Mesendoderm (in vitro differentiated cells): ENCODE measurements at regions not wholly inside any gene's neighbourhood (a gene's known extent, or its start where the extent isn't known, plus 50 kb on each side); places are given as distances from the start of the nearest gene placed in this dataset.

Experiments
- DNase-seq: peaks from one replicate; pipeline ENCODE4 v3.0.0; 2013
- H2AK5ac ChIP-seq: 2 replicates; pipeline ENCODE4 v1.6.1; 2013; ENCODE audit warnings: low read length, inconsistent platforms
- H2BK120ac ChIP-seq: 2 replicates; pipeline ENCODE4 v1.6.1; 2013; ENCODE audit warnings: low read depth, mild to moderate bottlenecking, low read length, moderate library complexity, mixed read lengths
- H2BK15ac ChIP-seq: replicated peaks from 2 replicates; pipeline ENCODE4 v1.6.1; 2013; ENCODE audit warnings: low read depth, mild to moderate bottlenecking, moderate library complexity
- H2BK5ac ChIP-seq: 2 replicates; pipeline ENCODE4 v1.6.1; 2013; ENCODE audit warnings: low read length, inconsistent platforms
- H3K18ac ChIP-seq: 2 replicates; pipeline ENCODE4 v1.6.1; 2013; ENCODE audit warnings: mild to moderate bottlenecking, low read length, mixed read lengths
- H3K23ac ChIP-seq: one replicate; pipeline ENCODE4 v1.6.1; 2013; ENCODE audit warnings: low read length
- H3K27ac ChIP-seq: 2 replicates; pipeline ENCODE4 v1.5.1; 2013; ENCODE audit warnings: low read depth, mild to moderate bottlenecking, inconsistent platforms, low read length, moderate library complexity
- H3K27me3 ChIP-seq: 2 replicates; pipeline ENCODE4 v1.6.1; 2013; ENCODE audit warnings: low read length, control low read depth, mild to moderate bottlenecking, inconsistent platforms; ENCODE audit not compliant: insufficient read depth, poor library complexity
- H3K36me3 ChIP-seq: 2 replicates; pipeline ENCODE4 v1.6.1; 2013; ENCODE audit warnings: low read length, inconsistent platforms; ENCODE audit not compliant: control insufficient read depth, insufficient read depth
- H3K4ac ChIP-seq: one replicate; pipeline ENCODE4 v1.6.1; 2013; ENCODE audit warnings: low read depth, mild to moderate bottlenecking, low read length, moderate library complexity
- H3K4me1 ChIP-seq: 2 replicates; pipeline ENCODE4 v1.6.1; 2013; ENCODE audit warnings: low read depth, low read length, inconsistent platforms; ENCODE audit not compliant: control insufficient read depth
- H3K4me2 ChIP-seq: 2 replicates; pipeline ENCODE4 v1.6.1; 2013; ENCODE audit warnings: low read length
- H3K4me3 ChIP-seq: 2 replicates; pipeline ENCODE4 v1.5.1; 2013; ENCODE audit warnings: mild to moderate bottlenecking, low read length
- H3K56ac ChIP-seq: one replicate; pipeline ENCODE4 v1.6.1; 2013; ENCODE audit warnings: low read length
- H3K79me1 ChIP-seq: 2 replicates; pipeline ENCODE4 v1.6.1; 2013; ENCODE audit warnings: low read length, inconsistent platforms
- H3K79me2 ChIP-seq: 2 replicates; pipeline ENCODE4 v1.6.1; 2013; ENCODE audit warnings: mild to moderate bottlenecking, low read length; ENCODE audit not compliant: control insufficient read depth, insufficient read depth
- H3K9ac ChIP-seq: 2 replicates; pipeline ENCODE4 v1.6.1; 2013; ENCODE audit warnings: low read length, inconsistent platforms
- H4K5ac ChIP-seq: one replicate; pipeline ENCODE4 v1.6.1; 2013; ENCODE audit warnings: low read length
- H4K8ac ChIP-seq: one replicate; pipeline ENCODE4 v1.6.1; 2013; ENCODE audit warnings: low read depth, mild to moderate bottlenecking, control low read depth, low read length, moderate library complexity
- WGBS: extraction: QIAGEN DNeasy Blood & Tissue Kit; methylation state at CpG from one replicate; pipeline ENCODE4 v1.1.7; 2013; ENCODE audit warnings: low lambda C conversion rate, missing lambda C conversion rate; ENCODE audit not compliant: insufficient coverage; ENCODE audit errors: extremely low coverage; 5-methylcytosine and 5-hydroxymethylcytosine counted together

DNA sequence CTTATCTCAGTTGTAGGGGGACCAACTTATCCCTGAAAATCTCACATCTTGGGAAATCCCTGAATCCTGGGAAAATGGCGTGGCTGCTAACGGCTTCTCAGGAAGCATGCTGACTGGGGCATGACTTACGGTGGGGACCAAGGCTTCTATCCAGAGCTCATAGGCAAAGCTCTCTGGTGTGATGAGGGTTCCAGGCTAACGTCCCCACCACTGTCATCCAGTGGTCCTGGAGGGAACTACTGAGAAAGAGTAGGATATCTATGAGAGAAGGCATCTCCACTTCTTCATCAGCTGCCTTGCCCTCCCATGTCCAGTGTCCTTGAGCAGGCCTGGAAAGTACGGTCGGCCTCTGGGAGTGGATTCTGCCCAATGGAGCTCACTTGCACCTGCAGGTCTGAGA is 210.4 kb upstream of the B3GAT1 start:
- no peak overlapping the region for H4K5ac ChIP-seq
- H2AK5ac ChIP-seq = no peak overlapping the region
- no CpG with 5 or more reads among the region's 6 CpGs for WGBS
- no peak overlapping the region for H2BK5ac ChIP-seq
- no peaks in the 10 kb centered on the region for H3K4me1 ChIP-seq
- H3K79me2 ChIP-seq = no peaks in the 10 kb centered on the region
- no peak overlapping the region for H3K4me2 ChIP-seq
- H3K27me3 ChIP-seq = no peaks in the 10 kb centered on the region
- no peak overlapping the region for H3K18ac ChIP-seq
- H3K27ac ChIP-seq = no peak overlapping the region
- no peak overlapping the region for H4K8ac ChIP-seq
- H3K9ac ChIP-seq = no peak overlapping the region
- H3K23ac ChIP-seq = no peak overlapping the region
- no peaks in the 10 kb centered on the region for H3K36me3 ChIP-seq
- no peaks in the 10 kb centered on the region for H3K79me1 ChIP-seq
- no peak overlapping the region for H3K4me3 ChIP-seq
- no peak overlapping the region for H2BK15ac ChIP-seq
- no peak overlapping the region for H3K56ac ChIP-seq
- no peak overlapping the region for H3K4ac ChIP-seq
- no peak for DNase-seq
- H2BK120ac ChIP-seq = no peak overlapping the region

DNA sequence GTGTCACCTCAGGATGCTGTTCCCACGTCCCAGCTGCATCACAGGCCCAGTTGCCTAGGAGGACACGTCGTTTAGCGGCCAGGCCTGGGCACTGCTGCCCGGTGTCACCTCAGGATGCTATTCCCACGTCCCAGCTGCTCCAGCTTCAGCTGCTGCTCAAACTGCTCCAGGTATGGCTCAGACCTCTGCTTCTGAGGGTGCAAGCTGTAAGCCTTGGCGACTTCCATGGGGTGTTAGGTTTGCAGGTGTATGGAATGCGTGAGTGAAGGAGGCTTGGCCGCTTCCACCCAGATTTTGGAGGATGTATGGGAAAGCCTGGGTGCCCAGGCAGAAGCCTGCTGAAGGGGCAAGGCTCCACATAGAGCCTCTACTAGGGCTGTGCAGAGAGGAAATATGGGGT is 205.3 kb upstream of the B3GAT1 start:
- Histone ChIP-seq H3K56ac (no peak overlapping the region), H3K4me2 (no peak overlapping the region), H3K27ac (no peak overlapping the region), H3K79me2 (no peaks in the 10 kb centered on the region), H2BK5ac (no peak overlapping the region), H3K4me3 (no peak overlapping the region), H3K27me3 (no peaks in the 10 kb centered on the region), H4K8ac (no peak overlapping the region), H3K79me1 (no peaks in the 10 kb centered on the region), H3K9ac (no peak overlapping the region), H3K36me3 (no peaks in the 10 kb centered on the region), H2BK15ac (no peak overlapping the region), H3K23ac (no peak overlapping the region), H3K18ac (no peak overlapping the region), H3K4ac (no peak overlapping the region), H2AK5ac (no peak overlapping the region), H3K4me1 (no peaks in the 10 kb centered on the region), H4K5ac (no peak overlapping the region), H2BK120ac (no peak overlapping the region)
- no CpG with 5 or more reads among the region's 9 CpGs for WGBS
- no peak for DNase-seq

DNA sequence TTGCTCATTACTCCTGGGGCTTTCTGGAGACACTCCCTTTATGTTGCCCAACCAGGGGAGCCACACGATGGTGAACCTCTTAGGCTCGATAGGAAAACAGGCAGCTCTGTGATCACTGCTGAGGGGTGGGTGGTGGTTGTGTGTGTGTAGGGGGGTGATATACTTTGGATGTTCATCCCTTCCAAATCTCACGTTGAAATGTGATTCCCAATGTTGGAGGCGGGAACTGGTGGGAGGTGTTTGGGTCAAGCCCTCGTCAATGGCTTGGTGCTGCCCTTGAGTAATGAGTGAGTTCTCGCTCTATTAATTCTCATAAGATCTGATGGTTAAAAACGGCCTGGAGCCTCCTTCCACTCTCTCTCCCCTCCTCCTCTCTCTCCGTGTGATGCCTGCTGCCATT is 204.0 kb upstream of the B3GAT1 start:
- no peak overlapping the region for H3K4me2 ChIP-seq
- no peak overlapping the region for H2BK120ac ChIP-seq
- H3K4me1 ChIP-seq = no peaks in the 10 kb centered on the region
- no peaks in the 10 kb centered on the region for H3K36me3 ChIP-seq
- H3K4ac ChIP-seq = no peak overlapping the region
- no peak overlapping the region for H3K4me3 ChIP-seq
- no peak overlapping the region for H2BK15ac ChIP-seq
- no CpG with 5 or more reads among the region's 8 CpGs for WGBS
- H4K5ac ChIP-seq = no peak overlapping the region
- DNase-seq = no peak
- H2AK5ac ChIP-seq = no peak overlapping the region
- no peak overlapping the region for H3K18ac ChIP-seq
- no peaks in the 10 kb centered on the region for H3K79me2 ChIP-seq
- H3K23ac ChIP-seq = no peak overlapping the region
- no peak overlapping the region for H4K8ac ChIP-seq
- no peak overlapping the region for H3K27ac ChIP-seq
- no peak overlapping the region for H3K9ac ChIP-seq
- H2BK5ac ChIP-seq = no peak overlapping the region
- no peak overlapping the region for H3K56ac ChIP-seq
- H3K79me1 ChIP-seq = no peaks in the 10 kb centered on the region
- H3K27me3 ChIP-seq = no peaks in the 10 kb centered on the region

DNA sequence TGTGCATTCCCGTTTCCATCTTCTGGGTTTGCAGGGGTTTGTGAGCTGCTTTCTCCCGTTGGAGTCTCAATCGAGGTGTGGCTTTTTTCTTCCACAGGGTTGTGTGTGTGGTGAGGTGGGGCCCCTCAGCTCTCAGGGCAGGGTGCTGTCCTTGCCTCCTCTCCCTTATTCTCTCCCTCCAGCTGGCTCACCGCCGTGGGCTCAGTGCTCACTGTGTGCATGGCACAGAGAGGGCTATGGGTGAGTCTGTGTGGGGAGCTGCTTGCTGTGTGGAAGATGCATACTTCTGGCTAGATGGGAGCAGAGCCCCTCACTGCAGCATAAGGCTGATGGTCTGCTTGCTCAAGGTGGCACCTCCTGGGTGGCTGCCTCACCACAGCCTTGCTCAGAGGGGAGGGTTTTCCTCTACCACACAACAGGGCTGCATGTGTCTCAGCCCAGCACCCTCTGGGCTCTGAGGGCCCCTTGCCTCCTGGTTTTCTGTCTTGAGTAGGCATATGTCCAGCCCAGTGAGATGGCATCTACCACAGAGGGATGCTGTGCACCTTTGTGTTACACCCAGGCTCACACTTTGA is 203.1 kb upstream of the B3GAT1 start:
- H2AK5ac ChIP-seq = no peak overlapping the region
- no peak overlapping the region for H4K8ac ChIP-seq
- WGBS = no CpG with 5 or more reads among the region's 5 CpGs
- H3K56ac ChIP-seq = no peak overlapping the region
- no peak overlapping the region for H3K9ac ChIP-seq
- H4K5ac ChIP-seq = no peak overlapping the region
- H3K79me2 ChIP-seq = no peaks in the 10 kb centered on the region
- no peaks in the 10 kb centered on the region for H3K79me1 ChIP-seq
- no peaks in the 10 kb centered on the region for H3K4me1 ChIP-seq
- H3K4me3 ChIP-seq = no peak overlapping the region
- H2BK15ac ChIP-seq = no peak overlapping the region
- H3K4ac ChIP-seq = no peak overlapping the region
- no peak overlapping the region for H3K23ac ChIP-seq
- H3K4me2 ChIP-seq = no peak overlapping the region
- H3K36me3 ChIP-seq = no peaks in the 10 kb centered on the region
- no peaks in the 10 kb centered on the region for H3K27me3 ChIP-seq
- H3K18ac ChIP-seq = no peak overlapping the region
- no peak overlapping the region for H3K27ac ChIP-seq
- no peak overlapping the region for H2BK120ac ChIP-seq
- H2BK5ac ChIP-seq = no peak overlapping the region
- no peak for DNase-seq

DNA sequence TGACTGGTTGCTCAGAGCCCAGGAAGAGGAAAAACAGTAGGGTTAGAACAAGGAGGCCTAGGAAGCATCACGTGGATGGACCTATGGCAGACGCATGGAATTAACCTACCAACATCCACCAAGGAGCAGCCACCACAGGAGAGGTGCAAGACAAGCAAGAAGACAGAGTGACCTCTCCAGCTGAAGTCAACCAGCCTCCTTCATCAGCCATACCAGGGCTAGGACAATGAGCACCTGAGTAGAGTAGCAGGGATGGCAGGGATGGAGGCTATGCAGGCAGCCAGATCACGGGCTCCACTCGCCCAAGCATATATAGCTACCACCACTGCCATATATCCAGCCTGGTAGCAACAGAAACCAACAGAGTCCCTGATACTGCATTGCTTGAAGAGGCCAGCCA is 202.1 kb upstream of the B3GAT1 start:
- no peak overlapping the region for H3K4ac ChIP-seq
- H3K79me1 ChIP-seq = no peaks in the 10 kb centered on the region
- no peak overlapping the region for H2AK5ac ChIP-seq
- H3K4me2 ChIP-seq = no peak overlapping the region
- no peak overlapping the region for H3K4me3 ChIP-seq
- no peak overlapping the region for H4K5ac ChIP-seq
- H3K18ac ChIP-seq = no peak overlapping the region
- no peak overlapping the region for H2BK5ac ChIP-seq
- H3K36me3 ChIP-seq = no peaks in the 10 kb centered on the region
- H3K27ac ChIP-seq = no peak overlapping the region
- H4K8ac ChIP-seq = no peak overlapping the region
- H2BK120ac ChIP-seq = no peak overlapping the region
- H2BK15ac ChIP-seq = no peak overlapping the region
- no peak overlapping the region for H3K23ac ChIP-seq
- no peaks in the 10 kb centered on the region for H3K79me2 ChIP-seq
- no peak overlapping the region for H3K9ac ChIP-seq
- no CpG with 5 or more reads among the region's 4 CpGs for WGBS
- no peak overlapping the region for H3K56ac ChIP-seq
- DNase-seq = no peak
- no peaks in the 10 kb centered on the region for H3K4me1 ChIP-seq
- no peaks in the 10 kb centered on the region for H3K27me3 ChIP-seq

DNA sequence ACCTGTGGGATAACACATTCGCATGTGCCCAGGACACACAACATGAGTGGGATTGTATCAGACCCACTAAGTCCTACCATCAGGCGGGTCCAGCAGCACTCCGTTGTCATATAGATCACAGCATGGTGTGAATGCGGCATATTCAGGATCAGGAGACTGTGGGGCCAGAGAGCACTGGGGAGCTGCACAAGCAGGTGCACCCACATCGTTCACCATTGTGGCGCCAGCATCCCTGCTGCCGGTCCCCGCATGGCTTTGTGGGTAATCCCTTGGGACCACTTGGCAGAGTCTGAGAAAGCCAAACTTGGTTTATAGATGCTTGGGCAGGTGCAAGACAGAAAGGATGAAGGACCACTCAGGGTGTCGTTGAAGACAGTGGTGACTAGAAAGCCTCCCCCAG is 201.6 kb upstream of the B3GAT1 start:
- Histone ChIP-seq H4K8ac (no peak overlapping the region), H2BK120ac (no peak overlapping the region), H3K18ac (no peak overlapping the region), H3K4ac (no peak overlapping the region), H3K9ac (no peak overlapping the region), H4K5ac (no peak overlapping the region), H3K27me3 (no peaks in the 10 kb centered on the region), H3K27ac (no peak overlapping the region), H3K56ac (no peak overlapping the region), H3K4me2 (no peak overlapping the region), H3K23ac (no peak overlapping the region), H3K79me1 (no peaks in the 10 kb centered on the region), H2BK5ac (no peak overlapping the region), H2AK5ac (no peak overlapping the region), H2BK15ac (no peak overlapping the region), H3K36me3 (no peaks in the 10 kb centered on the region), H3K79me2 (no peaks in the 10 kb centered on the region), H3K4me3 (no peak overlapping the region), H3K4me1 (no peaks in the 10 kb centered on the region)
- no CpG with 5 or more reads among the region's 9 CpGs for WGBS
- DNase-seq = no peak
